Gastroesophageal sphincter (tissue), 3 donors: ENCODE measurements at regions not wholly inside any gene's neighbourhood (a gene's known extent, or its start where the extent isn't known, plus 50 kb on each side); places are given as distances from the start of the nearest gene placed in this dataset.

Experiments used
- CTCF ChIP-seq, 4 experiments: fragments of 200-600 bp in 2 of 4; fragments of 450-650 bp in 2 of 4; sonication (generic) in 1 of 4; IDR thresholded peaks; one replicate each; pipeline ENCODE4 v1.5.1; 2017 to 2019; ENCODE audit warnings: antibody characterized with exemption in 4 of 4, mild to moderate bottlenecking in 2 of 4, moderate library complexity in 2 of 4
- EP300 ChIP-seq: sonication (generic); formaldehyde crosslinking; IDR thresholded peaks from one replicate; pipeline ENCODE4 v1.6.1; 2017; ENCODE audit warnings: antibody characterized with exemption, mild to moderate bottlenecking
- POLR2A ChIP-seq, 2 donors: fragments of 450-650 bp; IDR thresholded peaks; one replicate each; pipeline ENCODE4 v1.6.1; 2017; ENCODE audit warnings: antibody characterized with exemption in 2 of 2, mild to moderate bottlenecking in 2 of 2, moderate library complexity in 1 of 2
- POLR2AphosphoS5 ChIP-seq: sonication (generic); formaldehyde crosslinking; IDR thresholded peaks from one replicate; pipeline ENCODE4 v1.6.1; 2017; ENCODE audit warnings: antibody characterized with exemption

GRCh38 chr12:130097798-130098255, 64.4 kb upstream of the FZD10 start:
- no peak for TF ChIP-seq CTCF (IDR thresholded peaks at IDR 0.05)
- TF ChIP-seq POLR2A (IDR thresholded peaks at IDR 0.05), result no peak
- TF ChIP-seq POLR2AphosphoS5, result no peak
- TF ChIP-seq EP300, result no peak
